ENCODE measurements at regions not wholly inside any gene's neighbourhood (a gene's known extent, or its start where the extent isn't known, plus 50 kb on each side); places are given as distances from the start of the nearest gene placed in this dataset.

DNA sequence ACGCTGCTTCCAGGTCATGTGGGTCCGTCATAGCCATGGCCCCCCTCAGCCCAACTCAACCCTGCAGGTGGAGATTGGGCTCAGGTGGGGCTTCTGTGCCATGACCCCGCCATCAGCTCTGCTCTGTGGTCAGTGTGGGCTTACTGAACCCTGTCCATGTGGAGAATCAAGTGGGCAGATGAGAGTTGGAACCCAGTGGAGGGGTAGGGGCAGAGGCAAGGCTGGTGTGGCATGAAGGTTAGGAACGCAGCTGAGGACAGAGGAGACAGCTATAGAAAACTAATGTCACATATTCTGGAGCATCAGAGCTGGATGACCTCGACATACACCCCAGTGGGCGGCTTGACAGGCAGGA lies 355.9 kb downstream of the PTPRU start:
- TF ChIP-seq, protein P1, sequence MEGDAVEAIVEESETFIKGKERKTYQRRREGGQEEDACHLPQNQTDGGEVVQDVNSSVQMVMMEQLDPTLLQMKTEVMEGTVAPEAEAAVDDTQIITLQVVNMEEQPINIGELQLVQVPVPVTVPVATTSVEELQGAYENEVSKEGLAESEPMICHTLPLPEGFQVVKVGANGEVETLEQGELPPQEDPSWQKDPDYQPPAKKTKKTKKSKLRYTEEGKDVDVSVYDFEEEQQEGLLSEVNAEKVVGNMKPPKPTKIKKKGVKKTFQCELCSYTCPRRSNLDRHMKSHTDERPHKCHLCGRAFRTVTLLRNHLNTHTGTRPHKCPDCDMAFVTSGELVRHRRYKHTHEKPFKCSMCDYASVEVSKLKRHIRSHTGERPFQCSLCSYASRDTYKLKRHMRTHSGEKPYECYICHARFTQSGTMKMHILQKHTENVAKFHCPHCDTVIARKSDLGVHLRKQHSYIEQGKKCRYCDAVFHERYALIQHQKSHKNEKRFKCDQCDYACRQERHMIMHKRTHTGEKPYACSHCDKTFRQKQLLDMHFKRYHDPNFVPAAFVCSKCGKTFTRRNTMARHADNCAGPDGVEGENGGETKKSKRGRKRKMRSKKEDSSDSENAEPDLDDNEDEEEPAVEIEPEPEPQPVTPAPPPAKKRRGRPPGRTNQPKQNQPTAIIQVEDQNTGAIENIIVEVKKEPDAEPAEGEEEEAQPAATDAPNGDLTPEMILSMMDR (IDR thresholded peaks at IDR 0.05; ENCODE audit: poor library complexity, severe bottlenecking), result no peak
- TF ChIP-seq EP300 (conservative IDR thresholded peaks at IDR 0.05; ENCODE audit: poor library complexity, severe bottlenecking), result no peak
- TF ChIP-seq RAD21 (conservative IDR thresholded peaks at IDR 0.05), result no peak
- no peak for TF ChIP-seq TAF1 (IDR thresholded peaks at IDR 0.05; ENCODE audit: low read depth)
- TF ChIP-seq SMC3 (conservative IDR thresholded peaks at IDR 0.05; ENCODE audit: poor library complexity), result no peak

Data from neural cell (in vitro differentiated cells).